ENCODE measurements at regions not wholly inside any gene's neighbourhood (a gene's known extent, or its start where the extent isn't known, plus 50 kb on each side); places are given as distances from the start of the nearest gene placed in this dataset.
"Not testable (repeated sequence)": the region's sequence is repeated elsewhere in the genome, so short reads cannot be mapped to it uniquely, and the experiment has no call there.

GRCh38 chr15:22519213-22519612, 60.5 kb downstream of the GOLGA6L22 start:
- not testable (repeated sequence) for DNase-seq (ENCODE audit: low read depth in 2 of 2)

GRCh38 chr15:22526537-22526936, 67.8 kb downstream of the GOLGA6L22 start:
- not testable (repeated sequence) for DNase-seq (ENCODE audit: low read depth in 2 of 2)

GRCh38 chr15:22527016-22527415, 68.3 kb downstream of the GOLGA6L22 start:
- DNase-seq (ENCODE audit: low read depth in 2 of 2): not testable (repeated sequence)

GRCh38 chr15:22529200-22529599, 70.5 kb downstream of the GOLGA6L22 start:
- DNase-seq (ENCODE audit: low read depth in 2 of 2): not testable (repeated sequence)

GRCh38 chr15:22559701-22560100, 101.0 kb downstream of the GOLGA6L22 start:
- not testable (repeated sequence) for DNase-seq (ENCODE audit: low read depth in 2 of 2)

- DNase-seq (ENCODE audit: low read depth in 2 of 2): not testable (repeated sequence)
These were observed 103.0 kb downstream of the GOLGA6L22 start for GRCh38 chr15:22561716-22562115.

GRCh38 chr15:22566510-22566909, 107.8 kb downstream of the GOLGA6L22 start:
- not testable (repeated sequence) for DNase-seq (ENCODE audit: low read depth in 2 of 2)

GRCh38 chr15:22569486-22569885, 110.8 kb downstream of the GOLGA6L22 start:
- not testable (repeated sequence) for DNase-seq (ENCODE audit: low read depth in 2 of 2)

GRCh38 chr15:22572152-22572735, 113.5 kb downstream of the GOLGA6L22 start:
- DNase-seq (ENCODE audit: low read depth in 2 of 2): not testable (repeated sequence)

GRCh38 chr15:22572792-22573191, 114.1 kb downstream of the GOLGA6L22 start:
- DNase-seq (ENCODE audit: low read depth in 2 of 2): not testable (repeated sequence)

- not testable (repeated sequence) for DNase-seq (ENCODE audit: low read depth in 2 of 2)
These were observed 119.1 kb downstream of the GOLGA6L22 start for GRCh38 chr15:22577828-22578227.

GRCh38 chr15:22579213-22579612, 120.5 kb downstream of the GOLGA6L22 start:
- not testable (repeated sequence) for DNase-seq (ENCODE audit: low read depth in 2 of 2)

- not testable (repeated sequence) for DNase-seq (ENCODE audit: low read depth in 2 of 2)
These were observed 128.7 kb downstream of the GOLGA6L22 start for GRCh38 chr15:22587391-22587790.

GRCh38 chr15:22598552-22598951, 139.8 kb downstream of the GOLGA6L22 start:
- not testable (repeated sequence) for DNase-seq (ENCODE audit: low read depth in 2 of 2)

GRCh38 chr15:22599526-22600320, 141.0 kb downstream of the GOLGA6L22 start:
- not testable (repeated sequence) for DNase-seq (ENCODE audit: low read depth in 2 of 2)

- not testable (repeated sequence) for DNase-seq (ENCODE audit: low read depth in 2 of 2)
These were observed 158.3 kb downstream of the GOLGA6L22 start for GRCh38 chr15:22616976-22617375.

- not testable (repeated sequence) for DNase-seq (ENCODE audit: low read depth in 2 of 2)
These were observed 154.7 kb upstream of the NIPA1 start for GRCh38 chr15:22631789-22632188.

GRCh38 chr15:22639983-22640382, 146.5 kb upstream of the NIPA1 start:
- not testable (repeated sequence) for DNase-seq (ENCODE audit: low read depth in 2 of 2)

GRCh38 chr15:22649458-22649857, 137.0 kb upstream of the NIPA1 start:
- DNase-seq (ENCODE audit: low read depth in 2 of 2): not testable (repeated sequence)

GRCh38 chr15:22651179-22651578, 135.3 kb upstream of the NIPA1 start:
- not testable (repeated sequence) for DNase-seq (ENCODE audit: low read depth in 2 of 2)

GRCh38 chr15:22664294-22665058, 122.0 kb upstream of the NIPA1 start:
- DNase-seq (ENCODE audit: low read depth in 2 of 2): not testable (repeated sequence)

- DNase-seq (ENCODE audit: low read depth in 2 of 2): peak; percentile 31 to 38
These were observed 121.3 kb upstream of the NIPA1 start for GRCh38 chr15:22665059-22665702.

Measured in fibroblast of skin of left biceps (primary cell).